D721Med (cell line): ENCODE measurements at regions not wholly inside any gene's neighbourhood (a gene's known extent, or its start where the extent isn't known, plus 50 kb on each side); places are given as distances from the start of the nearest gene placed in this dataset.

ENCODE experiments used
- DNase-seq: peaks from one replicate; pipeline ENCODE4 v3.0.0; 2011; ENCODE audit warnings: low spot score; ENCODE audit not compliant: insufficient read length
- FAIRE-seq: peaks from 2 replicates; lab custom pipeline; 2011; peaks lifted over from hg19 to GRCh38; lab: Jason Lieb, UNC
- CTCF ChIP-seq: IDR thresholded peaks from 2 replicates; pipeline ENCODE4 v1.5.1; 2012; ENCODE audit warnings: mild to moderate bottlenecking, control low read depth; ENCODE audit not compliant: insufficient read depth; ENCODE audit errors: missing control alignments

- TF ChIP-seq CTCF: no peak
- no peak for FAIRE-seq
- DNase-seq: no peak
Observed at GRCh38 chr1:37158113-37158749, 123.9 kb upstream of the GRIK3 start.

GRCh38 chr1:37159102-37159501 lies 124.8 kb upstream of the GRIK3 start:
- DNase-seq (no peak), FAIRE-seq (no peak)
- TF ChIP-seq CTCF: no peak

- no peak for DNase-seq
- TF ChIP-seq CTCF: no peak
Observed at GRCh38 chr1:37161171-37161570, 126.9 kb upstream of the GRIK3 start.

GRCh38 chr1:37162059-37162458 lies 127.7 kb upstream of the GRIK3 start:
- DNase-seq: no peak
- no peak for TF ChIP-seq CTCF
- FAIRE-seq: no peak

More at GRCh38 chr1:37161171-37161570, 126.9 kb upstream of the GRIK3 start:
- no peak for FAIRE-seq

GRCh38 chr1:37166005-37166404 lies 131.7 kb upstream of the GRIK3 start:
- FAIRE-seq (no peak), DNase-seq (no peak)
- no peak for TF ChIP-seq CTCF

GRCh38 chr1:37167479-37167878 lies 133.2 kb upstream of the GRIK3 start:
- FAIRE-seq (no peak), DNase-seq (no peak)
- no peak for TF ChIP-seq CTCF

- no peak for DNase-seq
- no peak for TF ChIP-seq CTCF
- FAIRE-seq: no peak
Observed at GRCh38 chr1:37169241-37169640, 134.9 kb upstream of the GRIK3 start.
